ENCODE measurements at regions not wholly inside any gene's neighbourhood (a gene's known extent, or its start where the extent isn't known, plus 50 kb on each side); places are given as distances from the start of the nearest gene placed in this dataset.

DNA sequence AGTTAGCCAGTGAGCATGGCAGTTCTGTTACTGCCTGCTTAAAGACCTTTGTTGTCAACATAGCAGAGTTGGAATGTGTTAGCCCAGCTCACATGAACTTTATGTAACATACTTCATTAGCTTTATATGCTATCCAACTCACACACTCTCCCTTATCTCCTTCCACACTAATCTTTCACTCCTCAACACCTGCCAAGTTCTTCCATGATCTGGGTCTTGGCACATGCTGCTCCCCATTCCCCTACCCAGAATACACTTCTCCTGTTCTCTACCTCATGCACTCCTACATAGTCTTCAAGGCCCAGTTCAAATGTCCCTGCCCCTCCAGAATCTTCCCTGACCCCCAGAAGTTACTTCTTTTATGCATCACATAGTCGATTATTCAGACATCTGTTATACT, 179.3 kb downstream of the KATNAL1 start:
- DNase-seq: no peak
- Histone ChIP-seq H3K23ac (ENCODE audit: low read length) (no peak overlapping the region), H4K8ac (ENCODE audit: low read depth, low read length) (no peak overlapping the region), H3K27me3 (ENCODE audit: insufficient read depth, low read length) (no peaks in the 10 kb centered on the region), H2BK12ac (ENCODE audit: low read length) (peak overlapping the region; percentile 92), H2BK5ac (ENCODE audit: low read depth, low read length, poor library complexity) (no peak overlapping the region), H3K14ac (ENCODE audit: low read length) (no peak overlapping the region), H3K18ac (ENCODE audit: low read length) (no peak overlapping the region), H2AFZ (ENCODE audit: insufficient read depth, low read length, poor library complexity) (no peak overlapping the region), H4K91ac (ENCODE audit: low read depth, low read length) (peak overlapping the region; percentile 72), H3K9ac (ENCODE audit: low read length) (no peak overlapping the region), H3K79me2 (ENCODE audit: control insufficient read depth, insufficient read depth, low read length, poor library complexity) (peaks cover 4% of the 10 kb centered on the region), H2BK120ac (ENCODE audit: insufficient read depth, low read length, poor library complexity) (no peak overlapping the region), H3K79me1 (ENCODE audit: low read length) (peaks cover 33% of the 10 kb centered on the region), H2AK5ac (ENCODE audit: low read length) (peak overlapping the region; percentile 59), H3K4ac (ENCODE audit: low read depth, low read length) (no peak overlapping the region), H3K36me3 (ENCODE audit: control insufficient read depth in 1 of 2, insufficient read depth in 2 of 2, low read length in 2 of 2) (no peaks in the 10 kb centered on the region), H3K9me3 (ENCODE audit: insufficient read depth, low read depth, low read length) (no peaks in the 10 kb centered on the region), H4K12ac (ENCODE audit: low read depth, low read length) (no peak overlapping the region), H3K4me3 (ENCODE audit: low read depth, low read length) (no peak overlapping the region), H3K4me2 (ENCODE audit: low read length) (no peak overlapping the region), H3K27ac (ENCODE audit: low read depth, low read length) (no peak overlapping the region), H3K4me1 (ENCODE audit: control insufficient read depth in 1 of 2, insufficient read depth in 2 of 2, low read length in 2 of 2) (peaks cover 10 to 12% of the 10 kb centered on the region in 2 experiments)
- no CpG with 5 or more reads among the region's 1 CpG for WGBS (ENCODE audit: extremely low coverage, insufficient coverage, insufficient read length)

DNA sequence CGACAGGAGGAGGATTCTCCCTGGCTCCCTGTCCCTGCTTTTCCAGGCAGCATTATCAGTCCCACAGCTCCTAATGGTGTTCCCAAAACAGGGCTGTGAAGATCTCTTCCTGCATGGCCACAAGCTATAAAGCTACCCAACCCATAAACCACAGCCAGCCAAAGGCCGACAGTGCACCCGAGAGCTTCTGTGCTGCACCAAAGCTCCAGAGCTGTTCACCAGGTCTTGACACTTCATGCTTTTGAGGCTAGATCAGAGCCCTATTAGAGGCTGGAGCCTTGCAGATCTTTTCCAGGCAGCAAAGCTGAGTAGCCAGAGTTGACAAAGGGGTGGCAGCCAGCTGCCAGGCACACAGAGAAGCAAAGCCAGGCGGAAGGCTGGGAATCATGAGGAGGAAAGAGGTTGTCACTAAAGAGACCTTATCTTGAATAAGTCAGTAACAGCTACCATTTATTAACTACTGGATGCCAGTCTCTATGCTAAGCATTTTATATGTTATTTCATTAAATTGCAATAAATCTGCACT, 180.4 kb downstream of the KATNAL1 start:
- H3K36me3 ChIP-seq (ENCODE audit: control insufficient read depth in 1 of 2, insufficient read depth in 2 of 2, low read length in 2 of 2): no peaks in the 10 kb centered on the region
- peak overlapping the region; percentile 85 for H2BK120ac ChIP-seq (ENCODE audit: insufficient read depth, low read length, poor library complexity)
- no peaks in the 10 kb centered on the region for H3K9me3 ChIP-seq (ENCODE audit: insufficient read depth, low read depth, low read length)
- WGBS (ENCODE audit: extremely low coverage, insufficient coverage, insufficient read length): no CpG with 5 or more reads among the region's 4 CpGs
- peak overlapping the region; percentile 62 for H3K18ac ChIP-seq (ENCODE audit: low read length)
- H3K4me1 ChIP-seq (ENCODE audit: control insufficient read depth in 1 of 2, insufficient read depth in 2 of 2, low read length in 2 of 2): peaks cover 9 to 14% of the 10 kb centered on the region in 2 experiments
- H3K14ac ChIP-seq (ENCODE audit: low read length): peak overlapping the region; percentile 23
- no peak for DNase-seq
- H4K8ac ChIP-seq (ENCODE audit: low read depth, low read length): peak overlapping the region; percentile 6
- no peaks in the 10 kb centered on the region for H3K27me3 ChIP-seq (ENCODE audit: insufficient read depth, low read length)
- H3K9ac ChIP-seq (ENCODE audit: low read length): no peak overlapping the region
- H2BK5ac ChIP-seq (ENCODE audit: low read depth, low read length, poor library complexity): peak overlapping the region; percentile 37
- peak overlapping the region; percentile 6 for H3K27ac ChIP-seq (ENCODE audit: low read depth, low read length)
- peak overlapping the region; percentile 9 for H3K4ac ChIP-seq (ENCODE audit: low read depth, low read length)
- peak overlapping the region; percentile 81 for H4K91ac ChIP-seq (ENCODE audit: low read depth, low read length)
- no peak overlapping the region for H3K4me3 ChIP-seq (ENCODE audit: low read depth, low read length)
- peaks cover 6% of the 10 kb centered on the region for H3K79me2 ChIP-seq (ENCODE audit: control insufficient read depth, insufficient read depth, low read length, poor library complexity)
- H3K4me2 ChIP-seq (ENCODE audit: low read length): no peak overlapping the region
- H3K23ac ChIP-seq (ENCODE audit: low read length): no peak overlapping the region
- peak overlapping the region; percentile 99 for H2BK12ac ChIP-seq (ENCODE audit: low read length)
- peaks cover 33% of the 10 kb centered on the region for H3K79me1 ChIP-seq (ENCODE audit: low read length)
- H4K12ac ChIP-seq (ENCODE audit: low read depth, low read length): no peak overlapping the region
- peak overlapping the region; percentile 4 for H2AFZ ChIP-seq (ENCODE audit: insufficient read depth, low read length, poor library complexity)
- peak overlapping the region; percentile 83 for H2AK5ac ChIP-seq (ENCODE audit: low read length)

DNA sequence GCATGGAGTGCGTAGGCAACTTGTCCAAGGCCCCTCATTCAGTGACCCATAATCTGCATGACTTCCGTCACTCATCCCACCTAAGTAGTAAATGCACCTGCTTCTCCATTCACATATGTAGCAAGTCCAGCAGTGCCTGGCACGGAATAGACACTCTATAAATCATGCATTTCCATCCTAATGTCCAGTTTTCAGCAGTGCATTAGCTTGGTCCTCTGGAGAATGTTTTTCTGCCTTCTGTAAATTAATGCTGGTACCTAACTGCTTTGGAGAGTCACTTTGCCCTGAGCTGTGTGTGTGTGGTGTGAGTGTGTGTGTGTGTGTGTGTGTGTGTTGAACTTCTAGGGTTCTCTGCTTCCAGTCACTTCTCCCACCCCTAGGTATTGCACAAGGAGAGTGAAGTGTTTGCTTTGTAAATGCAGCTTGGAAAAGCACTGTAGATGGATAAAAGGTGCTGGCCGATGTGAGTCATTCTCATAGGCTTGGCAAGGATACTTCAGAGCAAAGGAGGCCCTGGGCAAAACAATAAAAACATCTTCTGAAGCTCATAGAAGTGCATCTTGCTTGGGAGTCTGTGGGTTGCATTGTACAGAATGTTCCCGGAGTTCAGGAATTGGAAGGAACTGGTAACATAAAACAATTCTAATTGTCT, 181.8 kb downstream of the KATNAL1 start:
- H3K4me3 ChIP-seq (ENCODE audit: low read depth, low read length): no peak overlapping the region
- peaks cover 9 to 20% of the 10 kb centered on the region in 2 experiments for H3K4me1 ChIP-seq (ENCODE audit: control insufficient read depth in 1 of 2, insufficient read depth in 2 of 2, low read length in 2 of 2)
- no peak overlapping the region for H2AK5ac ChIP-seq (ENCODE audit: low read length)
- no peak overlapping the region for H3K23ac ChIP-seq (ENCODE audit: low read length)
- H3K36me3 ChIP-seq (ENCODE audit: control insufficient read depth in 1 of 2, insufficient read depth in 2 of 2, low read length in 2 of 2): no peaks in the 10 kb centered on the region
- H3K9ac ChIP-seq (ENCODE audit: low read length): no peak overlapping the region
- H3K79me2 ChIP-seq (ENCODE audit: control insufficient read depth, insufficient read depth, low read length, poor library complexity): peaks cover 6% of the 10 kb centered on the region
- H4K12ac ChIP-seq (ENCODE audit: low read depth, low read length): no peak overlapping the region
- H4K8ac ChIP-seq (ENCODE audit: low read depth, low read length): peak overlapping the region; percentile 4
- no CpG with 5 or more reads among the region's 5 CpGs for WGBS (ENCODE audit: extremely low coverage, insufficient coverage, insufficient read length)
- H3K4me2 ChIP-seq (ENCODE audit: low read length): no peak overlapping the region
- no peak overlapping the region for H3K4ac ChIP-seq (ENCODE audit: low read depth, low read length)
- peaks cover 44% of the 10 kb centered on the region for H3K79me1 ChIP-seq (ENCODE audit: low read length)
- DNase-seq: no peak
- H3K27me3 ChIP-seq (ENCODE audit: insufficient read depth, low read length): no peaks in the 10 kb centered on the region
- peak overlapping the region; percentile 50 for H2BK12ac ChIP-seq (ENCODE audit: low read length)
- no peak overlapping the region for H3K18ac ChIP-seq (ENCODE audit: low read length)
- H2BK5ac ChIP-seq (ENCODE audit: low read depth, low read length, poor library complexity): no peak overlapping the region
- H2AFZ ChIP-seq (ENCODE audit: insufficient read depth, low read length, poor library complexity): no peak overlapping the region
- no peak overlapping the region for H3K14ac ChIP-seq (ENCODE audit: low read length)
- H4K91ac ChIP-seq (ENCODE audit: low read depth, low read length): peak overlapping the region; percentile 64
- peak overlapping the region; percentile 13 for H3K27ac ChIP-seq (ENCODE audit: low read depth, low read length)
- H3K9me3 ChIP-seq (ENCODE audit: insufficient read depth, low read depth, low read length): no peaks in the 10 kb centered on the region
- H2BK120ac ChIP-seq (ENCODE audit: insufficient read depth, low read length, poor library complexity): no peak overlapping the region

DNA sequence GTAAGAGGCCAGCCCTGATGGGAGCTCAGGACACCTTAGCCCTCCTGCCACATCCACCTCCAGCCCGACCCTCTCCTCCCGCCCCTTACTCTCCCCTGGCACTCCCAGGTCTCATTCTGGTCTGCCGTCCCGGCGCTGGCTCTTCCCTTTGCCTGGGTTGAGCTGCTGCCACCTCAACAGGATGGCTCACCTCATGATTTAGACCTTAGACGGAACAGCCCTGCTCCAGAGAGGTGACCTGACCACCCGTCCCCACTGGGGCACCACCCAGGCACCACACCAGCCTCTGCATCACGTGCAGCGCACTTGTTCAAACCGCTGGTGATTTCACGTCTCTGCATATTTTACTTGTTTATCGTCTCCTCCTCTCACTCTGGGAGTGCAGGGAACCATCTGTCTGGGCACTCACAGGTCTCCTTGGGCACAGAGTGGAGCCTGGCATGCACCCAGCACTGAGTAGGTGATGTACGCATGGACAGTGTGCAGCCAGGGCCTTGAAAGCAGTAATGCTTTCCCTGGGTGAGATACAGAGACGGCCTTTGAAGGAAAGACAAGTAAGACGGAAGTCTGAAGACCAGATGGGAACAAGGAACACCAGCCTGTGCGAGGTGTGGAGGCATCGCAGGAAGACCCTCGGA, 183.1 kb downstream of the KATNAL1 start:
- no peak overlapping the region for H3K4me2 ChIP-seq (ENCODE audit: low read length)
- no peak for DNase-seq

More for the DNA sequence above, 183.1 kb downstream of the KATNAL1 start:
- Histone ChIP-seq H2BK5ac (ENCODE audit: low read depth, low read length, poor library complexity) (peak overlapping the region; percentile 1), H3K23ac (ENCODE audit: low read length) (no peak overlapping the region), H3K79me2 (ENCODE audit: control insufficient read depth, insufficient read depth, low read length, poor library complexity) (peaks cover 8% of the 10 kb centered on the region), H3K79me1 (ENCODE audit: low read length) (peaks cover 49% of the 10 kb centered on the region), H3K27ac (ENCODE audit: low read depth, low read length) (no peak overlapping the region), H3K4ac (ENCODE audit: low read depth, low read length) (no peak overlapping the region), H3K9ac (ENCODE audit: low read length) (no peak overlapping the region), H2AK5ac (ENCODE audit: low read length) (peak overlapping the region; percentile 55), H3K27me3 (ENCODE audit: insufficient read depth, low read length) (no peaks in the 10 kb centered on the region), H3K4me1 (ENCODE audit: control insufficient read depth in 1 of 2, insufficient read depth in 2 of 2, low read length in 2 of 2) (peaks cover 12 to 24% of the 10 kb centered on the region in 2 experiments), H3K4me3 (ENCODE audit: low read depth, low read length) (no peak overlapping the region), H4K12ac (ENCODE audit: low read depth, low read length) (no peak overlapping the region), H3K14ac (ENCODE audit: low read length) (peak overlapping the region; percentile 43), H4K8ac (ENCODE audit: low read depth, low read length) (no peak overlapping the region), H3K36me3 (ENCODE audit: control insufficient read depth in 1 of 2, insufficient read depth in 2 of 2, low read length in 2 of 2) (no peaks in the 10 kb centered on the region), H2AFZ (ENCODE audit: insufficient read depth, low read length, poor library complexity) (no peak overlapping the region), H4K91ac (ENCODE audit: low read depth, low read length) (peak overlapping the region; percentile 49), H3K18ac (ENCODE audit: low read length) (peak overlapping the region; percentile 27), H2BK12ac (ENCODE audit: low read length) (peak overlapping the region; percentile 58), H3K9me3 (ENCODE audit: insufficient read depth, low read depth, low read length) (no peaks in the 10 kb centered on the region), H2BK120ac (ENCODE audit: insufficient read depth, low read length, poor library complexity) (peak overlapping the region; percentile 27)
- WGBS (ENCODE audit: extremely low coverage, insufficient coverage, insufficient read length): no CpG with 5 or more reads among the region's 18 CpGs
